PC-3 (cell line): ENCODE measurements at regions not wholly inside any gene's neighbourhood (a gene's known extent, or its start where the extent isn't known, plus 50 kb on each side); places are given as distances from the start of the nearest gene placed in this dataset.

Experiments used
- EZH2phosphoT487 ChIP-seq: fragments of 300-600 bp; sonication (generic); IDR thresholded peaks from 2 replicates; pipeline ENCODE4 v1.6.1; 2018; ENCODE audit warnings: mild to moderate bottlenecking, antibody characterized with exemption, low read length, borderline replicate concordance
- TF ChIP-seq, protein P1 (sequence below): fragments of 300-600 bp; sonication (generic); conservative IDR thresholded peaks from 2 replicates; pipeline ENCODE4 v1.5.1; 2017; ENCODE audit warnings: antibody characterized with exemption, low read depth, mild to moderate bottlenecking, low read length

DNA sequence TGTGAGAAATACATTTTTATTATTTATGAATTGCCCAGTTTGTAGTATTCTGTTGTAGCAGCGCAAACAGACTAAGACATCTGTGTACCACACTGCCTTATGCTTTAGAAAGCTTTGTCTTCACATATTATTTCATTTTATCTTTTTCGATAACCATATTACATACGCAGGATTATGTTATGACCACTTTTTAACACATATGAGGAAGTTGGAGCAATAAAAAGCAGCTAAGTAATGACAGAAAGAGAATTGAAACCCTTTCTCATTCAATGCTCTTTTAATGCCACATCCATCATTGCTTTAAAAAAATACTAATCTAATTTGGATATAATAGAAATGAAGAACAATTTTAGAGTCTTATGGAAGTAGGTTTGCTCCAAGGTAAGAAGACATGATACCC, 99.7 kb downstream of the CT47B1 start:
- TF ChIP-seq, protein P1, sequence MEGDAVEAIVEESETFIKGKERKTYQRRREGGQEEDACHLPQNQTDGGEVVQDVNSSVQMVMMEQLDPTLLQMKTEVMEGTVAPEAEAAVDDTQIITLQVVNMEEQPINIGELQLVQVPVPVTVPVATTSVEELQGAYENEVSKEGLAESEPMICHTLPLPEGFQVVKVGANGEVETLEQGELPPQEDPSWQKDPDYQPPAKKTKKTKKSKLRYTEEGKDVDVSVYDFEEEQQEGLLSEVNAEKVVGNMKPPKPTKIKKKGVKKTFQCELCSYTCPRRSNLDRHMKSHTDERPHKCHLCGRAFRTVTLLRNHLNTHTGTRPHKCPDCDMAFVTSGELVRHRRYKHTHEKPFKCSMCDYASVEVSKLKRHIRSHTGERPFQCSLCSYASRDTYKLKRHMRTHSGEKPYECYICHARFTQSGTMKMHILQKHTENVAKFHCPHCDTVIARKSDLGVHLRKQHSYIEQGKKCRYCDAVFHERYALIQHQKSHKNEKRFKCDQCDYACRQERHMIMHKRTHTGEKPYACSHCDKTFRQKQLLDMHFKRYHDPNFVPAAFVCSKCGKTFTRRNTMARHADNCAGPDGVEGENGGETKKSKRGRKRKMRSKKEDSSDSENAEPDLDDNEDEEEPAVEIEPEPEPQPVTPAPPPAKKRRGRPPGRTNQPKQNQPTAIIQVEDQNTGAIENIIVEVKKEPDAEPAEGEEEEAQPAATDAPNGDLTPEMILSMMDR = no peak
- TF ChIP-seq EZH2phosphoT487 = no peak
